ENCODE measurements at regions not wholly inside any gene's neighbourhood (a gene's known extent, or its start where the extent isn't known, plus 50 kb on each side); places are given as distances from the start of the nearest gene placed in this dataset.

DNA sequence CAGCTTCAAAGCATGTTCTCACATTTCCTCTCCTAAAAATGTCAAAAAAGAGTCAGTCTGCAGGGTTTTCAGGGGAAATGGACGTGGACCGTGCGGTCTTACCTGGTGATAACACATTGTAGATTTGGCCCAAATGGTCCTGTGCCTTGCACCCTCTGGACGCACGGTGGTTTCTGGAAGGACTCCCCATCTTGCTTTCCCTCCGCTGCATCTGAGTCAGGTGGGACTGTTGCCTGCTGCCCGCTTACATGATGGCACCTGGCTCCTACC is 1290.1 kb downstream of the TBC1D22A start:
- Histone ChIP-seq H3K4me1 (ENCODE audit: insufficient read depth, low read length) (no peaks in the 10 kb centered on the region), H3K4me2 (ENCODE audit: low read length) (no peak overlapping the region), H3K36me3 (ENCODE audit: low read depth, low read length) (no peaks in the 10 kb centered on the region), H3K9ac (ENCODE audit: low read length) (no peak overlapping the region), H3K9me3 (ENCODE audit: low read length) (no peaks in the 10 kb centered on the region), H3K4me3 (ENCODE audit: low read length) (no peak overlapping the region), H3K27ac (ENCODE audit: low read length) (no peak overlapping the region), H3F3A (ENCODE audit: low read length, unreplicated experiment) (no peaks in the 10 kb centered on the region), H3K79me2 (ENCODE audit: low read length) (no peaks in the 10 kb centered on the region), H2AFZ (ENCODE audit: low read length) (no peak overlapping the region), H4K20me1 (ENCODE audit: low read length) (no peaks in the 10 kb centered on the region), H3K27me3 (ENCODE audit: low read length) (no peaks in the 10 kb centered on the region), H3K9me2 (replicated peaks; ENCODE audit: low read length) (no peaks in the 10 kb centered on the region)
- CTCF ChIA-PET: no interaction called here
- DNase-seq (no peak), ATAC-seq (no peak)
- POLR2A ChIA-PET (ENCODE audit: unreplicated experiment): no interaction called here
- intact Hi-C loops (cut with micrococcal nuclease): no loop called here
- no TSS peak for BruUV-seq (replicated peaks)
- TF ChIP-seq CTCF (conservative IDR thresholded peaks at IDR 0.05; ENCODE audit: low read depth, low read length): no peak
- no peak for TF ChIP-seq EZH2 (IDR thresholded peaks at IDR 0.05; ENCODE audit: low read length, unreplicated experiment)
- TF ChIP-seq EZH2phosphoT487 (IDR thresholded peaks at IDR 0.05; ENCODE audit: borderline replicate concordance, low read length): no peak

DNA sequence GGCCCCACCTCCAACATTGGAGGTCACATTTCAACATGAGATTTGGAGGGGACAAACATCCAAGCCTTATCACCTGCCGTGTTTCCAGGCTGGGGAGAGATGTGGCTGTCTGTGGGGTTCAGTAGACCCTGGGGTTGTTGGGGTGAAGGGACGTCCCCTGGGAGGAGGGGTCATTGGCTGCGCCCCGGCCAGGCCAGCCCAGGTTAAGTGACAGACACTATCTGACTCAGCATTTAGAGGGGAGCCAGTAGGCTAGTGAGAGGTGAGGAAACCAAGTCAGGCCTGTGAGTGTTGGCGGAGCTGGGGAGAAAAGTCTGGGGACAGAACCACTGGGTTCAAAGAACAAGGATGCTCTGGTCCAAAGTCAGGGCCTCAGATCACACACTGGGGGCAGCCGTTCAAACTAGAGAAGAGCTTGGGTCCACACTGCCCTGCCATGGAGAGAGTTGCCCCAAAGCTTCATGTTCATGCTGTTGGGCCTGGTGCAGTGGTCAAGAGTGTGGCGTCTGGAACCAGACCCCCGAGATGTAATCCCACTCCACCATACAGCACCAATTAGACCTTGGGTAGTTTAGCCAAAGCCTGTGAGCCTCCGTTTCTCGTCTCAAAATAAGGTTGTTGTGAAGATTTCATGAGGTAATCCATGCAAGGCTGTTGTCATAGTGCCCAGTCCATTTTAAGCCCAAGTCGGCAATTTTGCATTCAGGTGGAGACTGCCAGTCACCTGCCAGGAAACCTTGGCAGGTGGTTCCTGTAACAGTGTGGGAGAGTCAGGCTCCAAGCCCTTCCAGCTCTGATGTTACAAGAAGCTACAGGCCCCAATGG is 1289.6 kb downstream of the TBC1D22A start:
- ChIA-PET POLR2A (ENCODE audit: unreplicated experiment) (no interaction called here), CTCF (no interaction called here)
- TF ChIP-seq EZH2phosphoT487 (IDR thresholded peaks at IDR 0.05; ENCODE audit: borderline replicate concordance, low read length): no peak
- TF ChIP-seq EZH2 (IDR thresholded peaks at IDR 0.05; ENCODE audit: low read length, unreplicated experiment): no peak
- TF ChIP-seq CTCF (conservative IDR thresholded peaks at IDR 0.05; ENCODE audit: low read depth, low read length): no peak
- intact Hi-C loops (cut with micrococcal nuclease): no loop called here
- H3K9ac ChIP-seq (ENCODE audit: low read length): no peak overlapping the region
- no peaks in the 10 kb centered on the region for H3F3A ChIP-seq (ENCODE audit: low read length, unreplicated experiment)
- H2AFZ ChIP-seq (ENCODE audit: low read length): no peak overlapping the region
- BruUV-seq (replicated peaks): no TSS peak
- H3K9me3 ChIP-seq (ENCODE audit: low read length): no peaks in the 10 kb centered on the region
- DNase-seq (no peak), ATAC-seq (no peak)
- no peak overlapping the region for H3K4me3 ChIP-seq (ENCODE audit: low read length)
- no peaks in the 10 kb centered on the region for H4K20me1 ChIP-seq (ENCODE audit: low read length)
- no peaks in the 10 kb centered on the region for H3K27me3 ChIP-seq (ENCODE audit: low read length)
- H3K36me3 ChIP-seq (ENCODE audit: low read depth, low read length): no peaks in the 10 kb centered on the region
- no peaks in the 10 kb centered on the region for H3K4me1 ChIP-seq (ENCODE audit: insufficient read depth, low read length)
- H3K4me2 ChIP-seq (ENCODE audit: low read length): no peak overlapping the region
- H3K27ac ChIP-seq (ENCODE audit: low read length): no peak overlapping the region
- no peaks in the 10 kb centered on the region for H3K79me2 ChIP-seq (ENCODE audit: low read length)
- H3K9me2 ChIP-seq (replicated peaks; ENCODE audit: low read length): no peaks in the 10 kb centered on the region

DNA sequence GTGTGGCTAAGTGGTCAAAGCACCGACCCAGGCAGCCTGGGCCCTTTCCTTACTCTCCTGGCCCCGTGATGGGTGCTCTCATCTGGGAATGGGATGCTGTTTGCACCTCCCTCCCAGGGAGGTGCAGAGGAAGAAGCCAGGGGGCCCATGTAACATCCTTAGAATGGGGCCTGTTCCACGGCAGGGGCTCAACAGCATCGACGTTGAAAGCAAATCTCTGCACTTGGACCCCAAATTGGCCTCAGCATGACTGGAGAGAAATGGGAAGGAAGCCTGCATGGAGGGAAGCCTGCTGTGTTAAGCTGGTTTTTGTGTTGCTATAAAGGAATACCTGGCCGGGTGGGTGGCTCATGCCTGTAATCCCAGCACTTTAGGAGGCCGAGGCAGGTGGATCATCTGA is 1288.4 kb downstream of the TBC1D22A start:
- CTCF ChIA-PET: no interaction called here

More for the DNA sequence above, 1288.4 kb downstream of the TBC1D22A start:
- DNase-seq (no peak), ATAC-seq (no peak)
- Histone ChIP-seq H3K79me2 (ENCODE audit: low read length) (no peaks in the 10 kb centered on the region), H3K9me2 (replicated peaks; ENCODE audit: low read length) (no peaks in the 10 kb centered on the region), H3K36me3 (ENCODE audit: low read depth, low read length) (no peaks in the 10 kb centered on the region), H3K9me3 (ENCODE audit: low read length) (no peaks in the 10 kb centered on the region), H3F3A (ENCODE audit: low read length, unreplicated experiment) (no peaks in the 10 kb centered on the region), H4K20me1 (ENCODE audit: low read length) (no peaks in the 10 kb centered on the region), H3K4me3 (ENCODE audit: low read length) (no peak overlapping the region), H3K4me1 (ENCODE audit: insufficient read depth, low read length) (no peaks in the 10 kb centered on the region), H3K9ac (ENCODE audit: low read length) (no peak overlapping the region), H2AFZ (ENCODE audit: low read length) (no peak overlapping the region), H3K27ac (ENCODE audit: low read length) (no peak overlapping the region), H3K4me2 (ENCODE audit: low read length) (no peak overlapping the region), H3K27me3 (ENCODE audit: low read length) (no peaks in the 10 kb centered on the region)
- POLR2A ChIA-PET (ENCODE audit: unreplicated experiment): no interaction called here
- TF ChIP-seq CTCF (conservative IDR thresholded peaks at IDR 0.05; ENCODE audit: low read depth, low read length): no peak
- no peak for TF ChIP-seq EZH2phosphoT487 (IDR thresholded peaks at IDR 0.05; ENCODE audit: borderline replicate concordance, low read length)
- TF ChIP-seq EZH2 (IDR thresholded peaks at IDR 0.05; ENCODE audit: low read length, unreplicated experiment): no peak
- no TSS peak for BruUV-seq (replicated peaks)
- intact Hi-C loops (cut with micrococcal nuclease): no loop called here

Measured in PC-3 (cell line).